Chondrocyte (in vitro differentiated cells): ENCODE measurements at regions not wholly inside any gene's neighbourhood (a gene's known extent, or its start where the extent isn't known, plus 50 kb on each side); places are given as distances from the start of the nearest gene placed in this dataset.
A peak's percentile ranks its signal among the peaks of the same experiment; 100 is the strongest.

Experiments
- DNase-seq: peaks from one replicate; pipeline ENCODE4 v3.0.0; 2021; ENCODE audit warnings: mixed read lengths, low spot score
- H3K27ac Mint-ChIP-seq: one replicate; pipeline ENCODE4 v1.8.0; 2021; ENCODE audit warnings: mild to moderate bottlenecking, moderate library complexity, mixed read lengths; ENCODE audit not compliant: unreplicated experiment
- H3K27me3 Mint-ChIP-seq: 2 replicates; pipeline ENCODE4 v1.8.0; 2021; ENCODE audit warnings: low read depth, mixed read lengths
- H3K36me3 Mint-ChIP-seq: 2 replicates; pipeline ENCODE4 v1.8.0; 2021; ENCODE audit warnings: low read depth, mixed read lengths
- H3K4me1 Mint-ChIP-seq: 2 replicates; pipeline ENCODE4 v1.8.0; 2021; ENCODE audit warnings: low read depth, mild to moderate bottlenecking, mixed read lengths
- H3K4me3 Mint-ChIP-seq: one replicate; pipeline ENCODE4 v1.8.0; 2021; ENCODE audit warnings: mild to moderate bottlenecking, moderate library complexity, mixed read lengths; ENCODE audit not compliant: unreplicated experiment
- H3K9me3 Mint-ChIP-seq: 2 replicates; pipeline ENCODE4 v1.8.0; 2021; ENCODE audit warnings: low read depth, mixed read lengths
- TF ChIP-seq, protein P1 (sequence below): fragments of 200-600 bp; sonication (generic); IDR thresholded peaks from 2 replicates; pipeline ENCODE4 v1.5.0; 2021; ENCODE audit warnings: antibody characterized with exemption, mild to moderate bottlenecking, moderate library complexity

DNA sequence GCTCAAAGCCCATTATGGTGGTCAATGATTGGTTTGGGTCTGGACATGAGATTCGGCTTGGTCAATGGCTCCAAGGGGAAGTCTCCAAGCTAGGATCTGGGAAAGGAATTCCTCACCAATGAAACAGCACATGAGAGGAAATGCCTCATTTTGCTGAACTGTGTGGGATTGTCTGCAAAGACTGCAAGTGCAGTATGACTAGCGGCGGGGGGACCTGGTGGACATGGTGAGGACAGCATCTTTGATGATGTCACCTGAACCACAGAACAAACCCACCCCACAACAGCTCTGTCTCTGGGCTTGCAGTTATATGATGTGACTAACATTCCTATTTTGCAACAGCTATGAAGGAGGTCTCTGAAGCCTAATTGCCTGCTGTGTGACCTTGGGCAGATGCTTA lies 50.6 kb upstream of the NKD1 start:
- H3K9me3 Mint-ChIP-seq, result peaks cover 6% of the 10 kb centered on the region
- H3K4me3 Mint-ChIP-seq, result no peak overlapping the region
- no peaks in the 10 kb centered on the region for H3K36me3 Mint-ChIP-seq
- H3K27me3 Mint-ChIP-seq, result no peaks in the 10 kb centered on the region
- H3K27ac Mint-ChIP-seq, result peak overlapping the region; percentile 49
- H3K4me1 Mint-ChIP-seq, result peaks cover 37% of the 10 kb centered on the region
- TF ChIP-seq, protein P1, sequence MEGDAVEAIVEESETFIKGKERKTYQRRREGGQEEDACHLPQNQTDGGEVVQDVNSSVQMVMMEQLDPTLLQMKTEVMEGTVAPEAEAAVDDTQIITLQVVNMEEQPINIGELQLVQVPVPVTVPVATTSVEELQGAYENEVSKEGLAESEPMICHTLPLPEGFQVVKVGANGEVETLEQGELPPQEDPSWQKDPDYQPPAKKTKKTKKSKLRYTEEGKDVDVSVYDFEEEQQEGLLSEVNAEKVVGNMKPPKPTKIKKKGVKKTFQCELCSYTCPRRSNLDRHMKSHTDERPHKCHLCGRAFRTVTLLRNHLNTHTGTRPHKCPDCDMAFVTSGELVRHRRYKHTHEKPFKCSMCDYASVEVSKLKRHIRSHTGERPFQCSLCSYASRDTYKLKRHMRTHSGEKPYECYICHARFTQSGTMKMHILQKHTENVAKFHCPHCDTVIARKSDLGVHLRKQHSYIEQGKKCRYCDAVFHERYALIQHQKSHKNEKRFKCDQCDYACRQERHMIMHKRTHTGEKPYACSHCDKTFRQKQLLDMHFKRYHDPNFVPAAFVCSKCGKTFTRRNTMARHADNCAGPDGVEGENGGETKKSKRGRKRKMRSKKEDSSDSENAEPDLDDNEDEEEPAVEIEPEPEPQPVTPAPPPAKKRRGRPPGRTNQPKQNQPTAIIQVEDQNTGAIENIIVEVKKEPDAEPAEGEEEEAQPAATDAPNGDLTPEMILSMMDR, result no peak
- DNase-seq, result no peak

DNA sequence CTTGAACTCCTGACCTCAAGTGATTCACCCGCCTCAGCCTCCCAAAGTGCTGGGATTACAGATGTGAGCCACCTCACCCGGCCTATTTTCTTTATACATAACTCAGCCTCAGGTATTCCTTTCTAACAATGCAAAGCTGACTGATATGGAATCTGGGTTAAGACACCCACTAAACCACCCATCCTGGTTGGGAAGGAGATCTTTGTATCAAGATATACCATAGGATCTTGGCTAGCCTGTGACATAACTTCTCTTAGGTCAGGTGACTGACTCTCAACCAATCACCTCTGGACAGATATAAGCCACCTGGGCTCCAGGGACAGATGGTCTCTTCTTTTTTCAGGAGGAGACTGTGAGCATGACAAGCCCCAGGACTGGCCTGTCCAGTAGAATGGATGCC lies 51.2 kb upstream of the NKD1 start:
- peaks cover 6% of the 10 kb centered on the region for H3K9me3 Mint-ChIP-seq
- H3K4me1 Mint-ChIP-seq, result peaks cover 37% of the 10 kb centered on the region
- TF ChIP-seq, protein P1, result no peak
- DNase-seq, result no peak
- no peaks in the 10 kb centered on the region for H3K36me3 Mint-ChIP-seq
- no peaks in the 10 kb centered on the region for H3K27me3 Mint-ChIP-seq
- H3K27ac Mint-ChIP-seq, result peak overlapping the region; percentile 49
- no peak overlapping the region for H3K4me3 Mint-ChIP-seq

DNA sequence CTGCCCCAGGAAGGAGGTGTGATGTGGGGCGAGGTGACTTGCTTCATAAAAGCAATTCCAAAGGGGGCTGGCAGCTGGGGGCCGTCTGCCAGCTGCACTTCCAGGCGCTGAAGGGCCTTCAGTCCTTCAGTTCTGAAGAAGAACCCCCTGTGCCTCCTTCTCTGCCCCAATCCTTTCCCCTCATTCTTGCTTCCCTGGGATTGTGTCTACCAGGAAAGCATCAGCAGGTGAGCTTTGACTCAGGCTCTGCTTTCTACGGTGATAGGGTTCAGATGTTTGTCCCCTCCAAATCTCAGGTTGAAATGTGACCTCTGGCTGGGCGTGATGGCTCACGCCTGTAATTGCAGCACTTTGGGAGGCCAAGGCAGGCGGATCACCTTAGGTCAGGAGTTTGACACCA lies 52.5 kb upstream of the NKD1 start:
- H3K4me3 Mint-ChIP-seq, result no peak overlapping the region
- DNase-seq, result no peak
- no peaks in the 10 kb centered on the region for H3K27me3 Mint-ChIP-seq
- no peaks in the 10 kb centered on the region for H3K36me3 Mint-ChIP-seq
- TF ChIP-seq, protein P1, result no peak
- peaks cover 33% of the 10 kb centered on the region for H3K4me1 Mint-ChIP-seq
- H3K27ac Mint-ChIP-seq, result no peak overlapping the region
- H3K9me3 Mint-ChIP-seq, result peaks cover 6% of the 10 kb centered on the region

DNA sequence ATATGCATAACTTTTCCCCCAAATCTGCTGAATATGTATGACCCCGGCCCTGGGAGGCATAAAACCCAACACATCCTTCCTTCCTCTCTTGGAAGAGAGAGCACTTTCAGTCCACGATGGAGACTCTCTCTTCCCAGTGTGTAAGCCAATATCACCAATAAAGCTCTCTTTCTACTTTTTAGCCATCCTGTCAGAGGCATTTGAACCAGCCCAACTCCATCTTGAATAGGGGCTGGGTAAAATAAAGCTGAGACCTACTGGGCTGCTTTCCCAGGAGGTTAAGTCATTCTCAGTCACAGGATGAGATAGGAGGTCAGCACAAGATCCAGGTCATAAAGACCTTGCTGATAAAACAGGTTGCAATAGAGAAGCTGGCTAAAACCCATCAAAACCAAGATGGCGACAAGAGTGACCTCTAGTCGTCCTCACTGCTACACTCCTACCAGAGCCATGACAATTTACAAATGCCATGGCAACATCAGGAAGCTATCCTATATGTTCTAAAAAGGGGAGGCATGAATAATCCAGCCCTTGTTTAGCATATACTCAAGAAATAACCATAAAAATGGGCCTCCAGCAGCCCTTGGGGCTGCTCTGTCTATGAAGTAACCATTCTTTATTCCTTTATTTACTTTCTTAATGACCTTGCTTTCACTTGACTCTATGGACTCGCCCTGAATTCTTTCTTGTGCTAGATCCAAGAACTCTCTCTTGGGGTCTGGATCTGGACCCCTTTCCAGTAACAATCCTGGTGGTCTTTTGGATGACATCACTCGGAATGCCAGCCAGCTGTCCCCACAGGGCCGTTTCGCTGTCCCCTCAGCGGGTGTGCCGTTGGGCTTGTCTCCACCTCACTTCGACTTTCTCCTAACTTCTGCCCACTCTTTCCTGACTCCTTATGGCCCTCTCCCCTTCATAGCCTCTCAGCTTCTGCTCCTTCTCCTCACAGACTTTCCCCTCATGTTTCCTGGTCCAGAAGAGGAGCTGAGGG lies 53.4 kb upstream of the NKD1 start:
- no peak overlapping the region for H3K27ac Mint-ChIP-seq
- H3K27me3 Mint-ChIP-seq, result no peaks in the 10 kb centered on the region
- peaks cover 8% of the 10 kb centered on the region for H3K9me3 Mint-ChIP-seq
- no peak overlapping the region for H3K4me3 Mint-ChIP-seq
- TF ChIP-seq, protein P1, result no peak
- DNase-seq, result no peak
- H3K36me3 Mint-ChIP-seq, result no peaks in the 10 kb centered on the region
- H3K4me1 Mint-ChIP-seq, result peaks cover 28% of the 10 kb centered on the region

DNA sequence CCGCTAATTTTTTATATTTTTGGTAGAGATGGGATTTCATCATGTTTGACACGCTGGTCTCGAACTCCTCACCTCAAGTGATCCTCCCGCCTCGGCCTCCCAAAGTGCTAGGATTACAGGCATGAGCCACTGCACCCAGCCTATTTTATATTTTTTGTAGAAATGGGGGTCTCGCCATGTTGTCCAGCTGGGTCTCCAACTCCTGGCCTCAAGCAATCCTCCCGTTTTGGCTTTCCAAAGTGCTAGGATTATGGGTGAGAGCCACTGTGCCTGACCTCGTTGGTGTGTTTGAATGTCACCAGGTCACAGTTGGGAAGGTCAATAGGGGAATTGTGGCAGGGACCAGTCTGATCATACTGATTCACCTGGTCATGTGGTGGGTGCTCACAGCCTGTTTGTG lies 56.7 kb upstream of the NKD1 start:
- Mint-ChIP-seq H3K27ac (no peak overlapping the region), H3K9me3 (peaks cover 3% of the 10 kb centered on the region), H3K4me3 (no peak overlapping the region), H3K27me3 (peaks cover 3% of the 10 kb centered on the region), H3K36me3 (no peaks in the 10 kb centered on the region), H3K4me1 (no peaks in the 10 kb centered on the region)
- DNase-seq, result no peak
- TF ChIP-seq, protein P1, result no peak
